ENCODE measurements at regions not wholly inside any gene's neighbourhood (a gene's known extent, or its start where the extent isn't known, plus 50 kb on each side); places are given as distances from the start of the nearest gene placed in this dataset.

GRCh38 chr4:137065311-137065710 is 467.0 kb downstream of the PCDH18 start:
- FAIRE-seq, result no peak
- H3K4me2 ChIP-seq, result no peak overlapping the region
- H3K27ac ChIP-seq, result no peak overlapping the region
- 0% methylated on average over 1 of the region's 1 CpG for WGBS (ENCODE audit: missing lambda C conversion rate)
- no peak overlapping the region for H3K4me3 ChIP-seq
- no peaks in the 10 kb centered on the region for H3K4me1 ChIP-seq
- no peak for ATAC-seq
- no peaks in the 10 kb centered on the region for H3K9me3 ChIP-seq
- CTCF ChIA-PET, result no interaction called here
- DNase-seq (ENCODE audit: low read depth in 1 of 2, low spot score in 1 of 2), result no peak
- POLR2A ChIA-PET, result no interaction called here
- TF ChIP-seq ELK1 (IDR thresholded peaks at IDR 0.05; ENCODE audit: low read depth, low read length) (no peak), JUNB (IDR thresholded peaks at IDR 0.05) (no peak), SMC3 (IDR thresholded peaks at IDR 0.05) (no peak), MAZ (IDR thresholded peaks at IDR 0.05; ENCODE audit: borderline replicate concordance, low read depth, low read length) (no peak), MAFK (IDR thresholded peaks at IDR 0.05; ENCODE audit: partially characterized antibody) (no peak), CHD2 (IDR thresholded peaks at IDR 0.05; ENCODE audit: low read length, partially characterized antibody) (no peak), GATA3 (IDR thresholded peaks at IDR 0.05; ENCODE audit: borderline replicate concordance) (no peak), PHF8 (IDR thresholded peaks at IDR 0.05; ENCODE audit: borderline replicate concordance, low read depth) (no peak), SREBF2 (IDR thresholded peaks at IDR 0.05) (no peak), FOSL2 (IDR thresholded peaks at IDR 0.05) (no peak), FOSL2 (CRISPR knock-in tag; IDR thresholded peaks at IDR 0.05) (no peak), ESRRA (IDR thresholded peaks at IDR 0.05; ENCODE audit: borderline replicate concordance, low read length) (no peak)

GRCh38 chr4:137063961-137064360 is 468.3 kb downstream of the PCDH18 start:
- ChIA-PET CTCF (no interaction called here), POLR2A (no interaction called here)
- no peak overlapping the region for H3K4me3 ChIP-seq
- DNase-seq (ENCODE audit: low read depth in 1 of 2, low spot score in 1 of 2) (no peak), FAIRE-seq (no peak), ATAC-seq (no peak)
- H3K9me3 ChIP-seq, result no peaks in the 10 kb centered on the region
- H3K4me1 ChIP-seq, result no peaks in the 10 kb centered on the region
- no peak overlapping the region for H3K27ac ChIP-seq
- 23% methylated on average over 2 of the region's 2 CpGs for WGBS (ENCODE audit: missing lambda C conversion rate)
- H3K4me2 ChIP-seq, result no peak overlapping the region
- TF ChIP-seq BCL3 (IDR thresholded peaks at IDR 0.05) (no peak), TP53 (CRISPR knock-in tag; IDR thresholded peaks at IDR 0.05) (no peak), CHD2 (IDR thresholded peaks at IDR 0.05; ENCODE audit: low read length, partially characterized antibody) (no peak), ZNF302 (CRISPR knock-in tag; IDR thresholded peaks at IDR 0.05) (no peak), HMGXB4 (CRISPR knock-in tag; IDR thresholded peaks at IDR 0.05; ENCODE audit: borderline replicate concordance) (no peak), RNF2 (IDR thresholded peaks at IDR 0.05; ENCODE audit: borderline replicate concordance, low read depth) (no peak), PBX3 (IDR thresholded peaks at IDR 0.05) (no peak), RAD21 (conservative IDR thresholded peaks at IDR 0.05 in 1 of 2, IDR thresholded peaks at IDR 0.05 in 1 of 2) (no peak), NFE2L2 (conservative IDR thresholded peaks at IDR 0.05; ENCODE audit: low read length) (no peak), HOXB13 (CRISPR knock-in tag; IDR thresholded peaks at IDR 0.05; ENCODE audit: low read depth) (no peak), POLR2A (IDR thresholded peaks at IDR 0.05; ENCODE audit: low read length) (no peak), MAX (IDR thresholded peaks at IDR 0.05) (no peak), KDM1A (IDR thresholded peaks at IDR 0.05; ENCODE audit: low read depth) (no peak), MAZ (IDR thresholded peaks at IDR 0.05; ENCODE audit: borderline replicate concordance, low read depth, low read length) (no peak)

Measured in A549 (cell line).